GM10248 (cell line): ENCODE measurements at regions not wholly inside any gene's neighbourhood (a gene's known extent, or its start where the extent isn't known, plus 50 kb on each side); places are given as distances from the start of the nearest gene placed in this dataset.

ENCODE experiments used
- CTCF ChIA-PET: fragments of 300-600 bp; sonication (Branson Sonifier 250); formaldehyde crosslinking; extraction: SDS; loops from one replicate; lab custom pipeline; 2021; ENCODE audit warnings: antibody characterized with exemption; lab: Yijun Ruan, JAX
- POLR2A ChIA-PET: fragments of 350-650 bp; sonication (Branson Sonifier 250); formaldehyde crosslinking; extraction: SDS; loops from one replicate; lab custom pipeline; 2020; ENCODE audit warnings: antibody characterized with exemption; lab: Yijun Ruan, JAX
- DNase-seq: peaks from one replicate; pipeline ENCODE4 v3.0.0; 2012; ENCODE audit errors: extremely low spot score
- CTCF ChIP-seq: IDR thresholded peaks from 2 replicates; pipeline ENCODE4 v1.5.1; 2012; ENCODE audit warnings: mild to moderate bottlenecking, low read depth; ENCODE audit errors: extremely low read depth, missing control alignments, control extremely low read depth

GRCh38 chr7:113968713-113969112, 49.9 kb upstream of the PPP1R3A start:
- POLR2A ChIA-PET: no interaction called here
- CTCF ChIA-PET: no interaction called here

More at GRCh38 chr7:113968713-113969112, 49.9 kb upstream of the PPP1R3A start:
- no peak for DNase-seq
- no peak for TF ChIP-seq CTCF
